Neural cell (in vitro differentiated cells): ENCODE measurements at regions not wholly inside any gene's neighbourhood (a gene's known extent, or its start where the extent isn't known, plus 50 kb on each side); places are given as distances from the start of the nearest gene placed in this dataset.
A peak's percentile ranks its signal among the peaks of the same experiment; 100 is the strongest.
"Not testable (repeated sequence)": the region's sequence is repeated elsewhere in the genome, so short reads cannot be mapped to it uniquely, and the experiment has no call there.

Source experiments
- H2AFZ ChIP-seq: fragments of 200-600, 300-800 bp; sonication (generic), shearing (Covaris generic); 2 replicates; pipeline ENCODE4 v1.6.0; 2014; ENCODE audit warnings: low read depth, mild to moderate bottlenecking, antibody characterized with exemption, low read length, moderate library complexity
- H3F3A ChIP-seq: fragments of 200-600 bp; shearing (Covaris generic); 2 replicates; pipeline ENCODE4 v1.6.1; 2016; ENCODE audit warnings: mild to moderate bottlenecking, moderate library complexity, mixed read lengths, antibody characterized with exemption, low read length; ENCODE audit not compliant: insufficient read depth, poor library complexity, severe bottlenecking
- H3K27ac ChIP-seq: fragments of 200-600, 300-800 bp; sonication (generic), shearing (Covaris generic); 2 replicates; pipeline ENCODE4 v1.5.1; 2014; ENCODE audit warnings: mild to moderate bottlenecking, low read length, moderate library complexity
- H3K27me3 ChIP-seq: fragments of 300-800, 200-600 bp; sonication (generic), shearing (Covaris generic); 2 replicates; pipeline ENCODE4 v1.6.0; 2014; ENCODE audit warnings: mild to moderate bottlenecking, low read depth, low read length, moderate library complexity; ENCODE audit not compliant: insufficient read depth
- H3K36me3 ChIP-seq: fragments of 300-800, 200-600 bp; sonication (generic), shearing (Covaris generic); 2 replicates; pipeline ENCODE4 v1.5.1; 2014; ENCODE audit warnings: mild to moderate bottlenecking, antibody characterized with exemption, low read length, moderate library complexity; ENCODE audit not compliant: insufficient read depth
- H3K4me2 ChIP-seq: fragments of 300-800, 200-600 bp; sonication (generic), shearing (Covaris generic); 2 replicates; pipeline ENCODE4 v1.6.0; 2014; ENCODE audit warnings: mild to moderate bottlenecking, low read length
- H3K4me3 ChIP-seq: fragments of 300-800, 200-600 bp; sonication (generic), shearing (Covaris generic); 2 replicates; pipeline ENCODE4 v1.5.1; 2014; ENCODE audit warnings: mild to moderate bottlenecking, low read length, moderate library complexity
- H3K79me2 ChIP-seq: fragments of 200-600 bp; shearing (Covaris generic); replicated peaks from 2 replicates; pipeline ENCODE4 v1.6.0; 2014; ENCODE audit warnings: mild to moderate bottlenecking, low read length, moderate library complexity; ENCODE audit not compliant: insufficient read depth
- H3K9ac ChIP-seq: fragments of 300-800, 200-600 bp; sonication (generic), shearing (Covaris generic); 2 replicates; pipeline ENCODE4 v1.6.1; 2016; ENCODE audit warnings: mild to moderate bottlenecking, low read length, mixed read lengths
- H3K9me2 ChIP-seq: fragments of 200-600 bp; shearing (Covaris generic); 2 replicates; pipeline ENCODE4 v1.6.1; 2016; ENCODE audit warnings: mild to moderate bottlenecking, low read length, mixed read lengths; ENCODE audit not compliant: insufficient read depth
- H3K9me3 ChIP-seq: fragments of 200-600, 300-800 bp; sonication (generic), shearing (Covaris generic); 2 replicates; pipeline ENCODE4 v1.6.1; 2016; ENCODE audit warnings: mild to moderate bottlenecking, mixed run types, low read length, moderate library complexity, mixed read lengths
- H4K20me1 ChIP-seq: fragments of 200-600 bp; shearing (Covaris generic); 2 replicates; pipeline ENCODE4 v1.6.1; 2016; ENCODE audit warnings: mild to moderate bottlenecking, mixed run types; ENCODE audit not compliant: insufficient read depth
- CTCF ChIP-seq: fragments of 450-650 bp; IDR thresholded peaks from 2 replicates; pipeline ENCODE4 v1.5.1; 2014; ENCODE audit warnings: antibody characterized with exemption, mild to moderate bottlenecking, moderate library complexity; ENCODE audit not compliant: poor library complexity, severe bottlenecking
- EP300 ChIP-seq: fragments of 450-650 bp; conservative IDR thresholded peaks from 2 replicates; pipeline ENCODE4 v1.6.1; 2014; ENCODE audit warnings: antibody characterized with exemption, mild to moderate bottlenecking, moderate library complexity; ENCODE audit not compliant: poor library complexity, severe bottlenecking
- MXI1 ChIP-seq: fragments of 450-650 bp; conservative IDR thresholded peaks from 2 replicates; pipeline ENCODE4 v1.6.1; 2014; ENCODE audit warnings: antibody characterized with exemption, mild to moderate bottlenecking; ENCODE audit not compliant: poor library complexity, severe bottlenecking
- RAD21 ChIP-seq: fragments of 450-650 bp; conservative IDR thresholded peaks from 2 replicates; pipeline ENCODE4 v1.6.1; 2014; ENCODE audit warnings: antibody characterized with exemption, mild to moderate bottlenecking, moderate library complexity
- REST ChIP-seq: IDR thresholded peaks from 2 replicates; pipeline ENCODE4 v1.6.1; 2012; ENCODE audit warnings: borderline replicate concordance
- SMC3 ChIP-seq: fragments of 450-650 bp; conservative IDR thresholded peaks from 2 replicates; pipeline ENCODE4 v1.6.1; 2014; ENCODE audit warnings: antibody characterized with exemption, mild to moderate bottlenecking, moderate library complexity; ENCODE audit not compliant: poor library complexity
- TAF1 ChIP-seq: IDR thresholded peaks from 2 replicates; pipeline ENCODE4 v1.6.1; 2012; ENCODE audit warnings: low read depth

- Histone ChIP-seq H3K27ac (no peak overlapping the region), H3K9me3 (no peaks in the 10 kb centered on the region), H3F3A (no peaks in the 10 kb centered on the region), H3K4me2 (no peak overlapping the region), H3K27me3 (no peaks in the 10 kb centered on the region), H3K4me3 (no peak overlapping the region), H4K20me1 (no peaks in the 10 kb centered on the region), H3K9ac (no peak overlapping the region), H3K79me2 (no peaks in the 10 kb centered on the region), H3K9me2 (no peaks in the 10 kb centered on the region), H3K36me3 (no peaks in the 10 kb centered on the region), H2AFZ (no peak overlapping the region)
- TF ChIP-seq MXI1 (no peak), TAF1 (no peak), CTCF (peak; percentile 57), EP300 (no peak), SMC3 (peak; percentile 72), RAD21 (peak; percentile 71), REST (no peak)
Observed at GRCh38 chr6:55069132-55069781, 105.1 kb upstream of the HCRTR2 start.

GRCh38 chr6:55082021-55082420 is 92.3 kb upstream of the HCRTR2 start:
- Histone ChIP-seq H3K36me3 (no peaks in the 10 kb centered on the region), H3K9ac (no peak overlapping the region), H3F3A (no peaks in the 10 kb centered on the region), H3K9me2 (no peaks in the 10 kb centered on the region), H3K79me2 (no peaks in the 10 kb centered on the region), H3K4me2 (no peak overlapping the region), H3K27me3 (no peaks in the 10 kb centered on the region), H3K27ac (no peak overlapping the region), H4K20me1 (no peaks in the 10 kb centered on the region), H2AFZ (no peak overlapping the region), H3K9me3 (no peaks in the 10 kb centered on the region), H3K4me3 (no peak overlapping the region)
- no peak for TF ChIP-seq SMC3

GRCh38 chr6:55088011-55088410 is 86.3 kb upstream of the HCRTR2 start:
- H3K27ac ChIP-seq, H3K9me2 ChIP-seq, H3K4me3 ChIP-seq, H3K9ac ChIP-seq, H3K79me2 ChIP-seq, H3F3A ChIP-seq, H2AFZ ChIP-seq, H3K36me3 ChIP-seq, H3K4me2 ChIP-seq, H3K9me3 ChIP-seq, H4K20me1 ChIP-seq, H3K27me3 ChIP-seq: not testable (repeated sequence)
